Activated naive CD8-positive, alpha-beta T cell (primary cell): ENCODE measurements at regions not wholly inside any gene's neighbourhood (a gene's known extent, or its start where the extent isn't known, plus 50 kb on each side); places are given as distances from the start of the nearest gene placed in this dataset.

Experiments used
- H3K27ac Mint-ChIP-seq: one replicate; pipeline ENCODE4 v1.8.0; 2021; ENCODE audit warnings: mixed read lengths
- H3K27me3 Mint-ChIP-seq: one replicate; pipeline ENCODE4 v1.8.0; 2021; ENCODE audit warnings: mixed read lengths
- H3K36me3 Mint-ChIP-seq: one replicate; pipeline ENCODE4 v1.8.0; 2021; ENCODE audit warnings: mixed read lengths
- H3K4me1 Mint-ChIP-seq: one replicate; pipeline ENCODE4 v1.8.0; 2021; ENCODE audit warnings: low read depth, mixed read lengths
- H3K4me3 Mint-ChIP-seq: one replicate; pipeline ENCODE4 v1.8.0; 2021; ENCODE audit warnings: mild to moderate bottlenecking, mixed read lengths
- H3K9me3 Mint-ChIP-seq: one replicate; pipeline ENCODE4 v1.8.0; 2021; ENCODE audit warnings: low read depth, mixed read lengths

GRCh38 chr4:181971411-181971810, 271.8 kb upstream of the TENM3 start:
- no peak overlapping the region for H3K4me3 Mint-ChIP-seq
- peaks cover 3% of the 10 kb centered on the region for H3K4me1 Mint-ChIP-seq
- no peaks in the 10 kb centered on the region for H3K36me3 Mint-ChIP-seq
- no peak overlapping the region for H3K27ac Mint-ChIP-seq
- peaks cover 1% of the 10 kb centered on the region for H3K27me3 Mint-ChIP-seq
- H3K9me3 Mint-ChIP-seq = peaks cover 5% of the 10 kb centered on the region

GRCh38 chr4:181971973-181972372, 271.2 kb upstream of the TENM3 start:
- Mint-ChIP-seq H3K9me3 (peaks cover 5% of the 10 kb centered on the region), H3K27ac (no peak overlapping the region), H3K36me3 (no peaks in the 10 kb centered on the region), H3K4me1 (peaks cover 3% of the 10 kb centered on the region), H3K27me3 (peaks cover 1% of the 10 kb centered on the region), H3K4me3 (no peak overlapping the region)

DNA sequence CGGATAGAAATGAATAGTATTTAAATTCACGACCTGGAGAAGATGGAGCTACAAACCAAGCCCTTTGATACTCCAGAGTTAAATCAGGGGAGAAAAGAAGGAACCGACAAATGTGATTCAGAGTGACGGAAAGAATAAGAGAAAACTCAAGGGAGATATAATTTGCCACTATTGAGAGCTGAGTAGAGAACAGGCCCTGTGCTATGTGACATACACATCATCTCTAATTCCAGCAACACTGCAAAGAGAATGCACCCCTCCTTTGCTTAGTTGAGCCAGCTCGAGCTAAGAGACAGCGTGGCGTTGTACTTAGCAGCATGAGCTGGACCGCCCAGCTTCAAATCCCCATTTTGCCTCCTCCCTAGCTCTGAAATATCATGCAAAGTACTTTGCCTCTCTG, 266.4 kb upstream of the TENM3 start:
- no peaks in the 10 kb centered on the region for H3K36me3 Mint-ChIP-seq
- no peaks in the 10 kb centered on the region for H3K4me1 Mint-ChIP-seq
- no peak overlapping the region for H3K27ac Mint-ChIP-seq
- no peaks in the 10 kb centered on the region for H3K27me3 Mint-ChIP-seq
- no peaks in the 10 kb centered on the region for H3K9me3 Mint-ChIP-seq
- H3K4me3 Mint-ChIP-seq = no peak overlapping the region

GRCh38 chr4:181982437-181982836, 260.8 kb upstream of the TENM3 start:
- H3K4me3 Mint-ChIP-seq = no peak overlapping the region
- no peak overlapping the region for H3K27ac Mint-ChIP-seq
- H3K9me3 Mint-ChIP-seq = peaks cover 5% of the 10 kb centered on the region

GRCh38 chr4:181982856-181983255, 260.3 kb upstream of the TENM3 start:
- H3K27ac Mint-ChIP-seq = no peak overlapping the region
- no peaks in the 10 kb centered on the region for H3K36me3 Mint-ChIP-seq
- H3K4me3 Mint-ChIP-seq = no peak overlapping the region
- H3K9me3 Mint-ChIP-seq = peaks cover 5% of the 10 kb centered on the region
- H3K27me3 Mint-ChIP-seq = no peaks in the 10 kb centered on the region
- no peaks in the 10 kb centered on the region for H3K4me1 Mint-ChIP-seq

More at GRCh38 chr4:181982437-181982836, 260.8 kb upstream of the TENM3 start:
- Mint-ChIP-seq H3K4me1 (no peaks in the 10 kb centered on the region), H3K36me3 (no peaks in the 10 kb centered on the region), H3K27me3 (no peaks in the 10 kb centered on the region)

DNA sequence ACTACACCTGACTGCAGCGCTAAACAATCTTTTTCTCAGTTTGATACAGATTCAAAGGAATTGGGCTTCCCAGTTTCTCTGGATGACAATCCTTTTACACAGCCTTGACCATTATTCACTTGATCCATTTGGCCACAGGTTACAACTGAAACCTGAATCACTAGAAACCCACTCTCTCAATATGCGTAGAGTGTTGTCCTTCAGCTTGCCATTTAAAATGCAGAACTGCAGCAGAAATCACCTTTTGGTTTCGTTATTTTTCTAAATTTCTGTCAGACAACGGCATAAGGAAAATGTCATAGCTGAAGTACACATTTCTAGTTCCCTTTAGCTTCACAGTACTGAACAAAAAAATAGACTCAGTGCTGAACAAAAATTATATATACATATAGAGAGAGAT, 255.8 kb upstream of the TENM3 start:
- no peaks in the 10 kb centered on the region for H3K4me1 Mint-ChIP-seq
- H3K27ac Mint-ChIP-seq = no peak overlapping the region
- peaks cover 5% of the 10 kb centered on the region for H3K9me3 Mint-ChIP-seq
- peaks cover 3% of the 10 kb centered on the region for H3K27me3 Mint-ChIP-seq
- H3K36me3 Mint-ChIP-seq = no peaks in the 10 kb centered on the region
- no peak overlapping the region for H3K4me3 Mint-ChIP-seq

GRCh38 chr4:181989071-181989470, 254.1 kb upstream of the TENM3 start:
- no peak overlapping the region for H3K4me3 Mint-ChIP-seq
- H3K36me3 Mint-ChIP-seq = no peaks in the 10 kb centered on the region
- no peak overlapping the region for H3K27ac Mint-ChIP-seq
- peaks cover under 1% of the 10 kb centered on the region for H3K9me3 Mint-ChIP-seq
- peaks cover 3% of the 10 kb centered on the region for H3K27me3 Mint-ChIP-seq
- no peaks in the 10 kb centered on the region for H3K4me1 Mint-ChIP-seq

- Mint-ChIP-seq H3K4me1 (no peaks in the 10 kb centered on the region), H3K36me3 (no peaks in the 10 kb centered on the region), H3K27ac (no peak overlapping the region), H3K27me3 (peaks cover 3% of the 10 kb centered on the region), H3K9me3 (no peaks in the 10 kb centered on the region), H3K4me3 (no peak overlapping the region)
Measured at GRCh38 chr4:181991369-181992108, 251.7 kb upstream of the TENM3 start.

- Mint-ChIP-seq H3K27ac (no peak overlapping the region), H3K4me3 (no peak overlapping the region), H3K4me1 (no peaks in the 10 kb centered on the region), H3K27me3 (no peaks in the 10 kb centered on the region), H3K36me3 (no peaks in the 10 kb centered on the region), H3K9me3 (no peaks in the 10 kb centered on the region)
Measured at GRCh38 chr4:181998398-181999295, 244.6 kb upstream of the TENM3 start.

DNA sequence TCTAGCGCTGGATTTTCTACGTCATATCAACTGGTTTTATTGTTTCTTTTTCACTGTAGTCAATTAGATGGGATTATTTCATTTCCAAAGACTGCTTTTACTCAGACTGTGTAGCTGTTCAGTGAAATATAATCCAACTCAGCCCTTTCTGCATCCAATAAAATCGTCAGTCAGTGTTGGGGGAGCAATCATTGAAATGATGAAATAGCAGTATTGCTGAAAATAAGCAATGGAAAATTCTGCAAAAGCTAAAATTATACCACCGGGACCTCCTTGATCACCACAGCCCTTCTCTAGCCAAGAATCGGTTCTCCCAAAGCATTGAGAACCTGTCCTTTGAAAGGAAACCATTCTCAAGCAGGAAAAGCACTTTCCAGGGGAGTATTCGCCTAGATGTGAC, 243.1 kb upstream of the TENM3 start:
- Mint-ChIP-seq H3K9me3 (no peaks in the 10 kb centered on the region), H3K4me1 (no peaks in the 10 kb centered on the region), H3K27me3 (no peaks in the 10 kb centered on the region), H3K4me3 (no peak overlapping the region), H3K27ac (no peak overlapping the region), H3K36me3 (no peaks in the 10 kb centered on the region)

DNA sequence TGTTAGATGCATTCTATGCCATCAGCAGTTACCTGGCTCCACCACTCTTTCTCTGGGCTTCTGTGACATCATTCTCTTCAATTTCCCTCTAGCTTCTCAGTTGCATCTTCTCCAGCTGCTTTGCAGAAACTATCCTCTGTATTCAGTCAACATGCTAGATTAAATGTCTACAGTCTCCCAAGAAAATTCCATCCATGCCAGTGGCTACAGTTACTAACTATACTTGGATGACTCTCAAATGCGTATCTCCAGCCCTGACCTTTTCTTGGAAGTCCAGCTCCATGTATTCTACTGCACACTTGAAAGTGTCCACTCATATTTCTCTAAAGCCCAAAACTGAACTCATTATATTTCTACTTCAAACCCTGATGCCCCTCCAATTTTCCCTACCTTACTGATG, 232.3 kb upstream of the TENM3 start:
- Mint-ChIP-seq H3K4me3 (no peak overlapping the region), H3K9me3 (peaks cover 5% of the 10 kb centered on the region), H3K27ac (no peak overlapping the region), H3K27me3 (no peaks in the 10 kb centered on the region), H3K36me3 (no peaks in the 10 kb centered on the region), H3K4me1 (no peaks in the 10 kb centered on the region)

DNA sequence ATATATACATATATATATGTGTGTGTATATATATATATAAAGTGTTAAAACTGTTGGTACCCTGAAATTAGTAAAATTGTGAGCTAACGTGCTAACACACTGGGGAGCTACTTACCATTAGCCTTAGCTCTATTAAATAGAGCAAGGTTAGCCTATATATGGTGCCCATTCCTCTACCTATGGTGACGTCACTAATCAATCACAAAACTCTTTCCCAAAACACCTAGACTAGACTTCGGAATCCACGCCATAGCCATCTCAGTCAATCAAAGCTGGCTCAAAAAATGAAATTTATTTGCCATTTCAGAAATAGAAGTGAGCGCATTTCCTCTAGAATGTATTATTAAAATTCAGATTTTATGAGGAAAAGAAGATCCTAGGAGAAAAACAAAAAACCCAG, 229.0 kb upstream of the TENM3 start:
- no peaks in the 10 kb centered on the region for H3K4me1 Mint-ChIP-seq
- H3K36me3 Mint-ChIP-seq = no peaks in the 10 kb centered on the region
- no peaks in the 10 kb centered on the region for H3K27me3 Mint-ChIP-seq
- H3K4me3 Mint-ChIP-seq = no peak overlapping the region
- no peak overlapping the region for H3K27ac Mint-ChIP-seq
- H3K9me3 Mint-ChIP-seq = no peaks in the 10 kb centered on the region

GRCh38 chr4:182015014-182015413, 228.2 kb upstream of the TENM3 start:
- H3K27ac Mint-ChIP-seq = no peak overlapping the region
- no peaks in the 10 kb centered on the region for H3K36me3 Mint-ChIP-seq
- no peaks in the 10 kb centered on the region for H3K27me3 Mint-ChIP-seq
- H3K9me3 Mint-ChIP-seq = no peaks in the 10 kb centered on the region
- H3K4me3 Mint-ChIP-seq = no peak overlapping the region
- no peaks in the 10 kb centered on the region for H3K4me1 Mint-ChIP-seq

- Mint-ChIP-seq H3K27me3 (no peaks in the 10 kb centered on the region), H3K27ac (no peak overlapping the region), H3K4me3 (no peak overlapping the region), H3K4me1 (no peaks in the 10 kb centered on the region), H3K36me3 (no peaks in the 10 kb centered on the region), H3K9me3 (no peaks in the 10 kb centered on the region)
Measured at GRCh38 chr4:182015893-182016292, 227.3 kb upstream of the TENM3 start.

DNA sequence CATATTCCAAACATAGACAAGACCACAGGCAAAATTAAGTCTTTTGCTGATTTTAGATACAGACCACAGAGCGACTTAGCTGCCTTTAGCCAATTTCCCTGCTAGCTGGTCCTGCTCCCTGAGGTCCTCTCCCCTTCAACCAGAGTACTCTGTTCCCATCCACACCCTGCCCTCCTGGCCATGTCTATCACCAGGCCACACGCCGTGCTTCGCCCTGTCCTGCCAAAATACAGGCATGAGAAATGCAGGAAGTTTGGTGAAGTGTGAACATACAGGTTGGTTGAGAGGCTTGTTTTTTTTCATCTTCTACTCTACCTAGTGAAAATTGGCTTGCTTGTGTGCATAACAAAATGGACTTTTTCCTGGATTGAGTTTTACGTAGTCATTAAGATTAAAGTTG, 226.2 kb upstream of the TENM3 start:
- no peaks in the 10 kb centered on the region for H3K4me1 Mint-ChIP-seq
- H3K27me3 Mint-ChIP-seq = no peaks in the 10 kb centered on the region
- H3K36me3 Mint-ChIP-seq = no peaks in the 10 kb centered on the region
- no peaks in the 10 kb centered on the region for H3K9me3 Mint-ChIP-seq
- no peak overlapping the region for H3K27ac Mint-ChIP-seq
- no peak overlapping the region for H3K4me3 Mint-ChIP-seq
